SK-N-SH (cell line): ENCODE measurements at regions not wholly inside any gene's neighbourhood (a gene's known extent, or its start where the extent isn't known, plus 50 kb on each side); places are given as distances from the start of the nearest gene placed in this dataset.

Source experiments
- CTCF ChIA-PET: fragments of 300-600, 350-600 bp; formaldehyde crosslinking; extraction: SDS; loops from one replicate; lab custom pipeline; 2021; lab: Yijun Ruan, JAX
- POLR2A ChIA-PET: fragments of 350-600 bp; sonication (Branson Sonifier 250); formaldehyde crosslinking; extraction: SDS; loops from one replicate; lab custom pipeline; 2020; ENCODE audit warnings: antibody characterized with exemption, inconsistent platforms; lab: Yijun Ruan, JAX
- DNase-seq: peaks from one replicate; pipeline ENCODE4 v3.0.0; 2012
- H2AFZ ChIP-seq: fragments of 200-600 bp; sonication (generic); 2 replicates; pipeline ENCODE4 v1.8.1; 2016; ENCODE audit warnings: antibody characterized with exemption, mild to moderate bottlenecking, low read depth
- H3F3A ChIP-seq: fragments of 200-600 bp; sonication (generic); replicated peaks from 2 replicates; pipeline ENCODE3; 2016; ENCODE audit warnings: antibody characterized with exemption, mild to moderate bottlenecking; ENCODE audit not compliant: insufficient read depth
- H3K27ac ChIP-seq, 2 experiments: fragments of 200-500 bp in 1 of 2; fragments of 200-600 bp in 1 of 2; sonication (Bioruptor generic) in 1 of 2; sonication (generic), shearing (Covaris generic) in 1 of 2; 2 replicates each; pipeline versions ENCODE4 v1.5.1 to v1.6.1; 2014 to 2016; ENCODE audit warnings: low read depth in 2 of 2, inconsistent platforms in 1 of 2, low read length in 1 of 2, mild to moderate bottlenecking in 1 of 2, mixed read lengths in 1 of 2
- H3K27me3 ChIP-seq: fragments of 200-600 bp; sonication (generic), shearing (Covaris generic); 2 replicates; pipeline ENCODE4 v1.6.1; 2016; ENCODE audit warnings: mixed run types; ENCODE audit not compliant: insufficient read depth
- H3K36me3 ChIP-seq, 2 experiments: fragments of 200-500 bp in 1 of 2; fragments of 200-600 bp in 1 of 2; sonication (Bioruptor generic) in 1 of 2; sonication (generic) in 1 of 2; replicated peaks in 1 of 2; 2 replicates each; pipeline versions ENCODE3 to v1.5.1; 2014 to 2016; ENCODE audit warnings: low read length in 1 of 2, mild to moderate bottlenecking in 1 of 2; ENCODE audit not compliant: insufficient read depth in 2 of 2, control insufficient read depth in 1 of 2
- H3K4me1 ChIP-seq, 2 experiments: fragments of 200-500 bp in 1 of 2; fragments of 200-600 bp in 1 of 2; sonication (Bioruptor generic) in 1 of 2; sonication (generic), shearing (Covaris generic) in 1 of 2; 2 replicates each; pipeline versions ENCODE4 v1.5.1 to v1.6.1; 2014 to 2016; ENCODE audit warnings: low read depth in 1 of 2, low read length in 1 of 2, mixed run types in 1 of 2; ENCODE audit not compliant: insufficient read depth in 2 of 2, control insufficient read depth in 1 of 2
- H3K4me2 ChIP-seq: fragments of 200-600 bp; sonication (generic), shearing (Covaris generic); 2 replicates; pipeline ENCODE4 v1.6.1; 2017; ENCODE audit warnings: mixed run types
- H3K4me3 ChIP-seq, 2 experiments: fragments of 200-500 bp in 1 of 2; fragments of 200-600 bp in 1 of 2; sonication (Bioruptor generic) in 1 of 2; sonication (generic), shearing (Covaris generic) in 1 of 2; 2 replicates each; pipeline versions ENCODE4 v1.5.1 to v1.8.1; 2014 to 2016; ENCODE audit warnings: low read depth in 2 of 2, inconsistent platforms in 1 of 2, low read length in 1 of 2, mild to moderate bottlenecking in 1 of 2, mixed read lengths in 1 of 2, moderate library complexity in 1 of 2
- H3K79me2 ChIP-seq: fragments of 200-600 bp; sonication (generic); 2 replicates; pipeline ENCODE4 v1.8.1; 2017; ENCODE audit warnings: mild to moderate bottlenecking; ENCODE audit not compliant: insufficient read depth
- H3K9ac ChIP-seq: fragments of 200-600 bp; sonication (generic); 2 replicates; pipeline ENCODE4 v1.6.1; 2017; ENCODE audit warnings: mixed run types
- H3K9me2 ChIP-seq: fragments of 200-600 bp; sonication (generic); 2 replicates; pipeline ENCODE4 v1.6.1; 2017; ENCODE audit warnings: mixed run types
- H3K9me3 ChIP-seq: fragments of 200-600 bp; sonication (generic); 2 replicates; pipeline ENCODE4 v1.6.1; 2017; ENCODE audit warnings: mixed run types, mild to moderate bottlenecking, moderate library complexity
- H4K20me1 ChIP-seq: fragments of 200-600 bp; sonication (generic); 2 replicates; pipeline ENCODE4 v1.6.1; 2017; ENCODE audit warnings: mild to moderate bottlenecking, mixed run types; ENCODE audit not compliant: insufficient read depth
- ELF1 ChIP-seq: IDR thresholded peaks from 2 replicates; pipeline ENCODE4 v1.4.0; 2012
- EP300 ChIP-seq, 2 experiments: IDR thresholded peaks; 2 replicates each; pipeline versions ENCODE4 v1.4.0 to v1.6.1; 2012; ENCODE audit warnings: borderline replicate concordance in 1 of 2, low read depth in 1 of 2, low read length in 1 of 2
- EZH2phosphoT487 ChIP-seq: fragments of 200-600 bp; sonication (generic); IDR thresholded peaks from 2 replicates; pipeline ENCODE4 v1.6.1; 2017; ENCODE audit warnings: low read depth, mixed run types, mild to moderate bottlenecking, antibody characterized with exemption, moderate library complexity, borderline replicate concordance
- FOXJ3 ChIP-seq: sonication (generic); formaldehyde crosslinking; IDR thresholded peaks from 2 replicates; pipeline ENCODE4 v1.5.1; 2020; ENCODE audit warnings: mild to moderate bottlenecking, missing genetic modification reagents
- FOXM1 ChIP-seq: IDR thresholded peaks from 2 replicates; pipeline ENCODE4 v1.4.0; 2012; ENCODE audit warnings: low read depth, mild to moderate bottlenecking
- GATA2 ChIP-seq: sonication (generic); formaldehyde crosslinking; IDR thresholded peaks from 2 replicates; pipeline ENCODE4 v1.5.0; 2020; ENCODE audit warnings: mild to moderate bottlenecking, missing genetic modification reagents
- JUND ChIP-seq: IDR thresholded peaks from 2 replicates; pipeline ENCODE4 v1.4.0; 2012
- MEF2A ChIP-seq: IDR thresholded peaks from 2 replicates; pipeline ENCODE4 v1.4.0; 2012; ENCODE audit warnings: low read depth, borderline replicate concordance
- POLR2AphosphoS5 ChIP-seq: IDR thresholded peaks from 2 replicates; pipeline ENCODE4 v1.6.1; 2012; ENCODE audit warnings: low read depth, low read length
- RAD21 ChIP-seq: IDR thresholded peaks from 2 replicates; pipeline ENCODE4 v1.6.1; 2012; ENCODE audit warnings: mild to moderate bottlenecking, low read length
- RCOR1 ChIP-seq: fragments of 150-350 bp; IDR thresholded peaks from 2 replicates; pipeline ENCODE4 v1.6.1; 2017; ENCODE audit warnings: antibody characterized with exemption, low read length
- REST ChIP-seq: IDR thresholded peaks from 2 replicates; pipeline ENCODE4 v1.6.1; 2012; ENCODE audit warnings: mild to moderate bottlenecking, low read depth, low read length, moderate library complexity
- RXRA ChIP-seq: IDR thresholded peaks from 2 replicates; pipeline ENCODE4 v1.4.0; 2012; ENCODE audit warnings: low read depth, mild to moderate bottlenecking, borderline replicate concordance
- SIN3A ChIP-seq: IDR thresholded peaks from 2 replicates; pipeline ENCODE4 v1.6.1; 2012; ENCODE audit warnings: low read depth, mild to moderate bottlenecking, low read length, moderate library complexity, borderline replicate concordance
- SMC3 ChIP-seq: IDR thresholded peaks from 2 replicates; pipeline ENCODE4 v1.6.1; 2012; ENCODE audit warnings: low read depth, low read length, improper control_type of control experiment
- TAF1 ChIP-seq: IDR thresholded peaks from 2 replicates; pipeline ENCODE4 v1.6.1; 2012; ENCODE audit warnings: low read depth, mild to moderate bottlenecking, low read length, moderate library complexity, borderline replicate concordance
- TCF12 ChIP-seq: IDR thresholded peaks from 2 replicates; pipeline ENCODE4 v1.4.0; 2012
- USF2 ChIP-seq: fragments of 150-350 bp; IDR thresholded peaks from 2 replicates; pipeline ENCODE4 v1.6.1; 2017; ENCODE audit warnings: antibody characterized with exemption, low read length, low read depth, borderline replicate concordance
- YY1 ChIP-seq: IDR thresholded peaks from 2 replicates; pipeline ENCODE4 v1.4.0; 2012; ENCODE audit warnings: low read depth, mild to moderate bottlenecking
- ZBTB33 ChIP-seq: IDR thresholded peaks from 2 replicates; pipeline ENCODE4 v1.4.0; 2012; ENCODE audit warnings: low read depth, borderline replicate concordance
- WGBS: methylation state at CpG from one replicate; pipeline ENCODE4 v1.1.6; 2017; ENCODE audit warnings: low lambda C conversion rate; 5-methylcytosine and 5-hydroxymethylcytosine counted together
- TF ChIP-seq, protein P1 (sequence below): IDR thresholded peaks from 2 replicates; pipeline ENCODE4 v1.4.0; 2012; ENCODE audit warnings: low read depth
- TF ChIP-seq, protein P2 (sequence below): IDR thresholded peaks from 2 replicates; pipeline ENCODE4 v1.4.0; 2012; ENCODE audit warnings: low read depth, borderline replicate concordance

DNA sequence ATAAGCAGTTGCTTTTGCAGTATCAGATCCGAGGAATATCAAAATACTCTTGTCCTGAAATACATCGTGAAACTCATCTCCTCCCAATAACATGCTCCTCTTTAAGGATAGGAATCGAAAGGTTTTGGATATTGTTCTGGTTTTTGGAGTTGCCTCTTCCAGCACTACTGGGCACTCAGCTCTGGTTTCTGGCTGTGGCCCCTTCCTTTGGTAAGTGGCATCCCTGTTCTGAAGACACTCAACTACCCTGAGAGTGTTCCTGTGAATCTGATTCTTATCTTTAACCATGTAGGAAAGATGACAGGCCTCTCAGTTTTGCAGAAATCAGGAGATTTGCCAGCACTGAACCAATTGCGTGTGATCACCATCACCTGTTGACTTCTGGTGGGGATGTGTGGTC is 327.5 kb upstream of the TBL1XR1 start (continued):
- no peak for TF ChIP-seq SMC3
- TF ChIP-seq TCF12 = no peak
- no peak for TF ChIP-seq RXRA
- TF ChIP-seq JUND = no peak
- no peak for TF ChIP-seq YY1
- TF ChIP-seq EZH2phosphoT487 = no peak
- no peak for TF ChIP-seq ZBTB33

GRCh38 chr3:177525414-177525813 is 328.1 kb upstream of the TBL1XR1 start:
- no peak overlapping the region for H3K4me2 ChIP-seq
- H4K20me1 ChIP-seq = no peaks in the 10 kb centered on the region
- H3K4me1 ChIP-seq = peaks cover 10 to 30% of the 10 kb centered on the region in 2 experiments; a peak in 2 of 4 replicates
- no peak for TF ChIP-seq FOXJ3
- no peak for TF ChIP-seq EZH2phosphoT487
- no peak for TF ChIP-seq SIN3A
- TF ChIP-seq JUND = no peak
- TF ChIP-seq, protein P1, sequence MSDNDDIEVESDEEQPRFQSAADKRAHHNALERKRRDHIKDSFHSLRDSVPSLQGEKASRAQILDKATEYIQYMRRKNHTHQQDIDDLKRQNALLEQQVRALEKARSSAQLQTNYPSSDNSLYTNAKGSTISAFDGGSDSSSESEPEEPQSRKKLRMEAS = no peak
- no peak for TF ChIP-seq SMC3
- no peak for TF ChIP-seq EP300 (IDR thresholded peaks at IDR 0.05; ENCODE audit: borderline replicate concordance in 1 of 2, low read depth in 1 of 2, low read length in 1 of 2)
- TF ChIP-seq, protein P2, sequence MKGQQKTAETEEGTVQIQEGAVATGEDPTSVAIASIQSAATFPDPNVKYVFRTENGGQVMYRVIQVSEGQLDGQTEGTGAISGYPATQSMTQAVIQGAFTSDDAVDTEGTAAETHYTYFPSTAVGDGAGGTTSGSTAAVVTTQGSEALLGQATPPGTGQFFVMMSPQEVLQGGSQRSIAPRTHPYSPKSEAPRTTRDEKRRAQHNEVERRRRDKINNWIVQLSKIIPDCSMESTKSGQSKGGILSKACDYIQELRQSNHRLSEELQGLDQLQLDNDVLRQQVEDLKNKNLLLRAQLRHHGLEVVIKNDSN = no peak
- TF ChIP-seq FOXM1 = no peak
- no peak for TF ChIP-seq MEF2A
- no peak for TF ChIP-seq USF2
- TF ChIP-seq TAF1 = no peak
- TF ChIP-seq POLR2AphosphoS5 = no peak
- no peak for TF ChIP-seq RXRA
- no peak for TF ChIP-seq RAD21
- no peak for TF ChIP-seq GATA2 (CRISPR knock-in tag)
- TF ChIP-seq ELF1 = no peak
- no peak for TF ChIP-seq RCOR1
- no peak for TF ChIP-seq REST
- H3K79me2 ChIP-seq = no peaks in the 10 kb centered on the region
- H3K4me3 ChIP-seq = no peak overlapping the region
- WGBS = 100% methylated on average over 1 of the region's 1 CpG
- no peak overlapping the region for H2AFZ ChIP-seq
- ChIA-PET POLR2A (no interaction called here), CTCF (no interaction called here)
- no peak overlapping the region for H3K27ac ChIP-seq
- no peaks in the 10 kb centered on the region for H3K36me3 ChIP-seq
- H3F3A ChIP-seq = no peaks in the 10 kb centered on the region
- H3K27me3 ChIP-seq = no peaks in the 10 kb centered on the region
- H3K9me3 ChIP-seq = no peaks in the 10 kb centered on the region
- no peak for DNase-seq
- H3K9ac ChIP-seq = no peak overlapping the region
- no peaks in the 10 kb centered on the region for H3K9me2 ChIP-seq
